ENCODE measurements at regions not wholly inside any gene's neighbourhood (a gene's known extent, or its start where the extent isn't known, plus 50 kb on each side); places are given as distances from the start of the nearest gene placed in this dataset.
"Not testable (repeated sequence)": the region's sequence is repeated elsewhere in the genome, so short reads cannot be mapped to it uniquely, and the experiment has no call there.

GRCh38 chr10:86579883-86580520 lies 58.4 kb upstream of the WAPL start:
- DNase-seq = no peak

GRCh38 chr10:86580521-86580891 lies 58.9 kb upstream of the WAPL start:
- peak; percentile 12 for DNase-seq

- no peak for DNase-seq
Observed at GRCh38 chr10:86583983-86584382, 62.4 kb upstream of the WAPL start.

- peak; percentile 76 for DNase-seq
Observed at GRCh38 chr10:86585037-86585929, 63.7 kb upstream of the WAPL start.

DNA sequence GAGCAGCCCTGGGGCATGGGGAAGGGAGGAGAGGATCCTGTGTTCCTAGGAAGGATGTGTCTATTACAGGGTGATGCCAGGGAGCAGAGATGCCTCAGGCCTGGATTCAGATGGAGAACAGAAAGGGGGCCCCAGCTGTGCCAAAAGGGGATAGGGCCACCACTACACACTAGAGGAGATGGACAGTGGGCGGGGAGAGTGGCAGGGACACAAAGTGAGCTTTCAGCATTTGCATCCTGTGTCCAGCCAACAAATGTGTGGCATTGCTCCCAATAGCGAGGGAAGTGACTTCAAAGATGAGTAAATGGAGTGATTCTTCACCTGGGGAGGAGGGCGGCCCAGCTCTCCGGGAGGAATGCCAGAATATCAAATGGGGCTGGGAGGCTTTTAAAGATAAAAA lies 64.9 kb upstream of the WAPL start:
- DNase-seq = no peak

GRCh38 chr10:86588781-86589180 lies 65.6 kb upstream of the OPN4 start:
- DNase-seq = not testable (repeated sequence)

GRCh38 chr10:86591436-86591835 lies 62.9 kb upstream of the OPN4 start:
- no peak for DNase-seq

DNA sequence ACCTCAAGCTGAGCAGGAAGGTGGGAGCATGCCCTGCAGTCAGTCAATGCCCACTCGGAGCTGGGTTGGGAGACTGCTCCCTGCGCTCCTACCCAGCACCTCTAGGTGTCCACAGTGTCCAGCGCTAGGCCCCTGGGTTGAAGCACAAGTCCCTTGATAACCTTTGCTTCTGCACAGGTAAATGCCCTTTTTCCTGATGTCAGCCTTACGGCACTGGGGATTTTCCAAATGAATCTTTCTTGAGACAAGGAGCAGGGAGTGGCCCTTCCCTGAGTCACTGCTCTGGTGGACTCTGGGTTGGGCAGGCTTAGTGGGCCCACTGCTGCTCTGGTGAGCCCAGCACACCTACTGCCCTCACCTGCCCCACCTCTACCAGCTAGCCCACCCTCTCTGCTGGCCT lies 61.9 kb upstream of the OPN4 start:
- no peak for DNase-seq

DNA sequence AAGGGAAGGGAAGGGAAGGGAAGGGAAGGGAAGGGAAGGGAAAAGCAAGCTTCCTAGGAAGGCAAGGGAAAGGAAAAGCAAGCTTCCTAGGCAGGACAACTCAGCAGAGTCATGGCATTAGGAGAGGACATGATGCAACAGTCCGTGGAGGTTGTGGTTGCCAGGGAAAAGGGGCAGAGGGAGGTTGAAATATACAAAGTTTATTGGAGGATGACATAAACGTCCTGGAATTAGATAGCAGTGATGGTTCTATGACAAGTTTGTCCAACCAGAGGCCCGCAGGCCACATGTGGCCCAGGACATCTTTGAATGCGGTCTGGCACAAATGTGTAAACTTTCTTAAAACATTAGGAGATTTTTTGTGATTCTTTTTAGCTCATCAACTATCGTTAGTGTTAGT lies 59.8 kb upstream of the OPN4 start:
- no peak for DNase-seq

GRCh38 chr10:86595496-86595895 lies 58.9 kb upstream of the OPN4 start:
- DNase-seq = no peak

GRCh38 chr10:86596266-86596665 lies 58.1 kb upstream of the OPN4 start:
- DNase-seq = no peak

DNA sequence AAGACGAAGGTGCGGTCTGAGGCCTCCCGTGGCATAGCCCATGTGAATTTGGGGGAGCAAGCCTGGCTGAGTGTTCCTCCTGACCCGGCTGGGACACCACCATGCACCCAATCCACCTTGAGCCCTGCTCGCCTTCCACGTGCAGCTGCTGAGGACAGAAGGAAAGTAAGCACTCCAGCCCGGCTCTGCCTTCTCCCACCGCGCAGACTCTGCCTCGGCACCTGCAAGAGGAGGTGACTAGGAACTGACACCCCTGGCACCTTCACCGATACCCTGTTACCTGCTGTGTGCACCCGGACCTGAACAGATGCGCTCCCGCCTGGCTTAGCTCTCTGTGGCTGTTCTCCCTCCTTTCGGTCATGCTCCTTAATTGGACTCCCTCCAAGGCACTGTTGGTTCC lies 57.0 kb upstream of the OPN4 start:
- DNase-seq = no peak

DNA sequence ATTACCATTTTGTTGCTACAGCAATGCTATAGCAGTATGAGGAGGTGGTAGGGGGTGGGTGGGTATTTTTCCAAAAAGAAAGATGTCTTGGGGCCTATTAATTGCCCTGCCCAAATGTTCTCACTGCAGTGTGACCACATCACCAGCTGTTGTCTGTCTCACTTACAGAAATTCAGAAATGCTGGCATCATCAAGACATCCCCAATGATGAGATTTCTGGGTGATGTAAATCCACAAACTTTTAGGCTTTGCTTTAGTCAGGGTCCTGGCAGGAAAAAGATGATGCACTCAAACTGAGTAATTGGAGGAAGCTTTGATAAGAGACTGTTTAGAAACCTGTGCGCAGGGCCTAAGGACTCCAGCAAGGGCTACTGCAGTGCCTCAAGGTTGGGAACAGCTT lies 56.2 kb upstream of the OPN4 start:
- peak; percentile 42 for DNase-seq

DNA sequence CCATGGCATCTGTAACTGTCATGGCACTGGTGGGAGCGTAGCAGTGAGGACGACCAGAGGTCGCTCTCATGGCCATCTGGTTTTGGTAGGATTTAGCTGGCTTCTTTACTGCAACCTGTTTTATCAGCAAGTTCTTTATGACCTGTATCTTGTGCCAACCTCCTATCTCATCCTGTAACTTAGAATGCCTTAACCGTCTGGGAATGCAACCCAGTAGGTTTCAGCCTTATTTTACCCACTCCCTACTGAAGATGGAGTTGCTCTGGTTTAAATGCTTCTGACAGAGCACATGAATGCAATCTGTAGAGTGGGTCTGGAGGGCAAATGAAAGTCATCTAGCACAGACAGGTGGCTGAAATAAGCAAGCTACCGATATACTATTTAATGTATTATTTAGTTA lies 55.3 kb upstream of the OPN4 start:
- no peak for DNase-seq

DNA sequence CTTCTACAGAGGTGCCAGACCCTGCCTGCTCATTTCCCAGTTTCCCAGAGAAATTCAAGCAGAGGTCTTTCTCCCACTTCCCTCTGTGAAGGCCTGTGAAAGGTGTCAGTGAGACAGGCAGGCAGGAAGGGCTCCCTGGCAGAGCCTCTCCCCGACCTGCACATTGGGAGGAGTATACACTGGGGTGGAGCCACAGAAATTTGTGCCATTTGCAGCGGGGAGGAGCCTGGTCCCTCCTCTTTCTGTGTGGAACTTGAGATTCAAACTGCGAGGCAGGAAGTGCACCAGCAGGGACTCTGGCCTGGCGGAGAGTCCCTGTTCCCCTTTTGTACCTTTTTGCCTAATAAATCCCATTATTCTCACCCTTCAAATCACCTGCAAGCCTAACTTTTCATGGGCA lies 54.6 kb upstream of the OPN4 start:
- DNase-seq = no peak

DNA sequence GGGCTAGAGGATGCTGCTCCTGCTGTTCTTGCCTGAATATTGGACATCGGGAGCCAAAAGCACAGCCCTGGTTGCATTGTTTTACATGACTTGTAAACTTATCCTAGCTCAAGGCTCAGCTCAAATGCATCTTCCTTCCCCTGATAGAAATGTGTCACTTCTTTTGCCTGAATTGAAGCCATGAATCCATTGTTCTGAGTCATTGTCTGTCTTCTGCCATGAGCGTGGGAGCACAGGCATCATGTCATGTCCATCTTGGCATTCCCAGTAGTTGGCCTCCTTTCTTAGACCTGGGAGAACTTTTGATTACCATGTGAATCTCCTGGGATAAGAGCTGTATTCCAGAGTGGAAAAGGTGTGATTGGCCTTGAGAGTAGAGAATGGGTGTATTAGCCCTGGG lies 54.1 kb upstream of the OPN4 start:
- DNase-seq = no peak

DNA sequence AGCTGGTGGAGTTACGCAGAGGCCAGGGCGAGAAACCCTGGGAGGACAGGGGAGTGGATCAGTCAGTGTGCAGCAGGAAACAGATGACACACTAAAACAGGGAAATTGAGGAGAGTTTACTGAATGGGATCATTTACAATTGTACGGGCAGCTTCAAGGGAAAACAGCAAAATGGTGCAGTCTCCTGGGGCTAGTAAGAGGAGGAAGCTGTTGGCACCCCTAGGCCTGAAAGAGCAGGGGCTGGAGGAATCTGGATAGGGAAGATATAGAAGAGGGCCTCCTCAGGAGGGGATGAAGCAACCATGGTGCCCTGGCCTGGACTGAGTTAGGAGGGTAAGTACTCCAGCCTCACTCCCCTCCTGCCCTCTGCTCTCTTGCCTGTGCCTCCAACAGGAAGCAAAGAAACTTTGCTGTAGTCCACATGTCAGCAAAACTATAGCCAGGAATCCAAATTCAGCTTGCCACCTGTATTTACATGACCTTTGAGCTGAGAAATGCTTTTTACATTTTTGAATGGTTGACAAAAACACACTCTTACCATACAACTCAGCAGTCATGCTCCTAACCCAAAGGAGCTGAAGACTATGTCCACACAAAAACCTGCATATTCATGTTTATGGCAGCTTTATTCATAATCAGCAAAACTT lies 52.3 kb upstream of the OPN4 start:
- no peak for DNase-seq

GRCh38 chr10:86603256-86603655 lies 51.1 kb upstream of the OPN4 start:
- no peak for DNase-seq

All from tongue (tissue), 1 donor.